Heart left ventricle (tissue), 16 donors: ENCODE measurements at regions not wholly inside any gene's neighbourhood (a gene's known extent, or its start where the extent isn't known, plus 50 kb on each side); places are given as distances from the start of the nearest gene placed in this dataset.
A peak's percentile ranks its signal among the peaks of the same experiment; 100 is the strongest.

Source experiments
- ATAC-seq, 4 donors: fragments of 200-7000 bp; cut with Tn5 transposase; one replicate each; pipeline ENCODE4 v1.9.1; 2020 to 2022; ENCODE audit warnings: moderate library complexity in 4 of 4, mild to moderate bottlenecking in 3 of 4, moderate number of reproducible peaks in 1 of 4
- DNase-seq, 5 donors: peaks; one replicate each; pipeline ENCODE4 v3.0.0-alpha.2; 2020
- H3K27ac ChIP-seq, 12 donors: fragments of 200-600 bp; sonication (generic) in 4 of 12; one replicate each; pipeline versions ENCODE4 v1.5.0 to v1.8.0; 2016 to 2022; ENCODE audit warnings: mild to moderate bottlenecking in 2 of 12
- H3K27me3 ChIP-seq, 9 donors: fragments of 200-600 bp; sonication (generic) in 2 of 9; one replicate each; pipeline versions ENCODE4 v1.5.1 to v1.8.0; 2016 to 2022; ENCODE audit warnings: mild to moderate bottlenecking in 3 of 9
- H3K36me3 ChIP-seq, 9 donors: fragments of 200-600 bp; sonication (generic) in 2 of 9; one replicate each; pipeline versions ENCODE4 v1.5.0 to v1.8.0; 2018 to 2022; ENCODE audit warnings: mild to moderate bottlenecking in 2 of 9
- H3K4me1 ChIP-seq, 12 donors: fragments of 200-600 bp; sonication (generic) in 4 of 12; one replicate each; pipeline versions ENCODE4 v1.5.0 to v1.8.0; 2016 to 2022; ENCODE audit warnings: mild to moderate bottlenecking in 3 of 12
- H3K4me3 ChIP-seq, 12 donors: fragments of 200-600 bp; sonication (generic) in 4 of 12; one replicate each; pipeline versions ENCODE4 v1.5.0 to v1.8.0; 2017 to 2022; ENCODE audit warnings: mild to moderate bottlenecking in 9 of 12, moderate library complexity in 4 of 12
- H3K9me3 ChIP-seq, 12 donors: fragments of 200-600 bp; sonication (generic) in 4 of 12; one replicate each; pipeline versions ENCODE4 v1.5.0 to v1.8.0; 2016 to 2022; ENCODE audit warnings: mild to moderate bottlenecking in 1 of 12
- CTCF ChIP-seq, 12 donors: fragments of 200-600 bp; sonication (generic) in 4 of 12; IDR thresholded peaks; one replicate each; pipeline versions ENCODE4 v1.5.0 to v1.8.0; 2018 to 2022; ENCODE audit warnings: antibody characterized with exemption in 12 of 12, mild to moderate bottlenecking in 5 of 12
- POLR2A ChIP-seq, 2 donors: fragments of 450-650 bp; IDR thresholded peaks; one replicate each; pipeline ENCODE4 v1.6.1; 2017; ENCODE audit warnings: antibody characterized with exemption in 2 of 2, mild to moderate bottlenecking in 2 of 2, moderate library complexity in 2 of 2
- WGBS, 4 donors: extraction: QIAGEN DNeasy Blood & Tissue Kit in 2 of 4; methylation state at CpG; one replicate each; pipeline versions ENCODE4 v1.1.5 to v1.1.7; 2013 to 2018; 5-methylcytosine and 5-hydroxymethylcytosine counted together
- intact Hi-C, 10 donors: fragments of 100-400 bp; cut with DNase I; formaldehyde crosslinking; loops; one replicate each; pipeline versions ENCODE4 v1.11.1 to v1.14.2; 2022
- donor health status: ischemic (EF 13 %, LVEDD 7.1; RV severe dilation, severe dysfunction).
- donor health status: healthy with polysubstance abuse.
- donor health status: DM: no; HTN: yes; CAD: no.
- donor health status: DM: no; HTN: no; CAD: no.
- donor health status: ischemic (EF 25% LVEDD 6.9; RV normal size, moderate dysfunction).
- donor health status: ischemic (EF 25% LVEDD 5.7; RV mildly dilated, moderate dysfunction).
- donor health status: healthy.
- donor health status: DM: yes; HTN: yes; CAD: no.
- donor health status: ischemic (EF 35%, LVEDD 5.7; RV mildly dilated, moderate dysfunction).
- donor health status: nonischemic (EF 11% LVEDD 7.7; RV severe dilation, severe dysfunction).
- donor health status: DM: yes; HTN: yes; CAD: no.
- donor health status: PGD.
- donor health status: ischemic (EF 29% LVEDD 5.4; RV normal size, mild dysfunction).
- donor health status: nonischemic (EF 23%, LVEDD 6.1; RV moderate dilation, normal function).

- Histone ChIP-seq H3K4me3 (no peak overlapping the region), H3K4me1 (peaks cover 0 to 6% (median 0%) of the 10 kb centered on the region in 12 donors), H3K27me3 (no peaks in the 10 kb centered on the region), H3K9me3 (peaks cover 0 to 37% (median 0%) of the 10 kb centered on the region in 12 donors), H3K27ac (no peak overlapping the region), H3K36me3 (no peaks in the 10 kb centered on the region)
- 85 to 94% (median 90%) methylated on average over 4 of the region's 4 CpGs for WGBS, 4 donors
- ATAC-seq = no peak
- TF ChIP-seq POLR2A (IDR thresholded peaks at IDR 0.05) = no peak
- no peak for TF ChIP-seq CTCF (IDR thresholded peaks at IDR 0.05)
- intact Hi-C loops = no loop called here
- DNase-seq = no peak
Measured at GRCh38 chr5:97745817-97746216, 562.8 kb upstream of the RIOK2 start.

GRCh38 chr5:97750576-97750975 is 567.5 kb upstream of the RIOK2 start:
- TF ChIP-seq CTCF (IDR thresholded peaks at IDR 0.05) (no peak), POLR2A (IDR thresholded peaks at IDR 0.05) (no peak)
- intact Hi-C loops = no loop called here
- H3K4me1 ChIP-seq = peaks cover 0 to 6% (median 0%) of the 10 kb centered on the region in 12 donors
- H3K9me3 ChIP-seq = peaks cover 0 to 25% (median 0%) of the 10 kb centered on the region in 12 donors
- H3K4me3 ChIP-seq = no peak overlapping the region
- H3K27me3 ChIP-seq = no peaks in the 10 kb centered on the region
- no peaks in the 10 kb centered on the region for H3K36me3 ChIP-seq
- WGBS, 4 donors = 38 to 61% (median 54%) methylated on average over 2 of the region's 2 CpGs
- peak overlapping the region in 5 of 12 donors; percentile 11 to 44 (median 23) for H3K27ac ChIP-seq
- ATAC-seq (peak in 2 of 4 donors; percentile 49 to 60), DNase-seq (no peak)

- TF ChIP-seq CTCF (IDR thresholded peaks at IDR 0.05) (no peak), POLR2A (IDR thresholded peaks at IDR 0.05) (no peak)
- Histone ChIP-seq H3K9me3 (peaks cover 0 to 16% (median 0%) of the 10 kb centered on the region in 12 donors), H3K27ac (peak overlapping the region in 2 of 12 donors; percentile 23 to 41), H3K4me1 (peaks cover 0 to 6% (median 0%) of the 10 kb centered on the region in 12 donors), H3K4me3 (no peak overlapping the region), H3K36me3 (no peaks in the 10 kb centered on the region), H3K27me3 (no peaks in the 10 kb centered on the region)
- intact Hi-C loops = no loop called here
- peak in 2 of 4 donors; percentile 53 to 57 for ATAC-seq
- WGBS, 4 donors = 42 to 67% (median 61%) methylated on average over 1 of the region's 1 CpG
- DNase-seq = no peak
Measured at GRCh38 chr5:97751540-97751939, 568.5 kb upstream of the RIOK2 start.

- Histone ChIP-seq H3K4me3 (no peak overlapping the region), H3K27me3 (no peaks in the 10 kb centered on the region), H3K27ac (no peak overlapping the region), H3K4me1 (peaks cover 0 to 6% (median 0%) of the 10 kb centered on the region in 12 donors), H3K36me3 (no peaks in the 10 kb centered on the region), H3K9me3 (peaks cover 0 to 3% (median 0%) of the 10 kb centered on the region in 12 donors)
- no peak for TF ChIP-seq CTCF (IDR thresholded peaks at IDR 0.05)
- TF ChIP-seq POLR2A (IDR thresholded peaks at IDR 0.05) = no peak
- ATAC-seq (no peak), DNase-seq (no peak)
- intact Hi-C loops = no loop called here
Measured at GRCh38 chr5:97752871-97753270, 569.8 kb upstream of the RIOK2 start.
